ENCODE measurements at regions not wholly inside any gene's neighbourhood (a gene's known extent, or its start where the extent isn't known, plus 50 kb on each side); places are given as distances from the start of the nearest gene placed in this dataset.

DNA sequence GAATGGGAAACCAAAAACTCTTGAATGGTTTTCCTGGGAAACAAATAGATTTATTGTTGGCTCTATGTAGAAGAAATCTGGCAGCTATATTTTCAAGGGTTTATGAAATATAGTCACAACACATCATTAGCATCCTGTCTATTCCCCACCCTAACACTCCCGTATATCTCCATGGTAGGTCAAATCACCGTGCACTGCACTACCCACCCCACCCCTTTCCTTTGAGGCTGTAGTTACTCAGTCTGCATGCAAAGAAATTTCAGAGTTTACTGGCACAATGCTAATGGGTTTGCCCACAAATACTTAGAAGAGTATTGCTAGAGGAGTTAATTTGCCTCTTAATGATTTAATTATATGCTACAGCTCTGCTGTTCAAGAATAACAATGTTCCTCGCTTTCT is 329.1 kb upstream of the TSHZ2 start:
- ATAC-seq (ENCODE audit: insufficient read depth, low read depth) = no peak
- DNase-seq = no peak

DNA sequence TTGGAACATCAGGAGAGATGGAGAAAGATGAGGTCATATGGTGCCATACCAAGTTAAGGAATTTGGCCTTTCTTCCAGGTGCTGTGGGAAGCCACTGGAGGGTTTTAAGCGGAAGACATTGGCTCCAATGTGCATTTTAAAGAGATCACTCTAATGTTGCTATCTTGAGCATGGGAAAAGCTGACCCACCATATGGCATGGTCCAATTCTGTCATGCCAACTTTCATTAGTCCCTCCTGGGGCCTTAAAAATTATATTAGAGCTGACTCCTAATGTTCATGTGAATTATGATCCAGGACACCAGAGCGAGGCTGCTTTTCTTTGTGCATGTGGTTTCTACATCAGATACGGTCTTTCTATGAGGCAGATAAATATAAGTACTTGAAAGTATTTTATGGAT is 335.0 kb upstream of the TSHZ2 start:
- Histone ChIP-seq H3K27ac (ENCODE audit: low read length) (no peak overlapping the region), H3K27me3 (ENCODE audit: insufficient read depth, low read length, poor library complexity) (peaks cover 3% of the 10 kb centered on the region), H3K4me1 (ENCODE audit: insufficient read depth, low read length) (no peaks in the 10 kb centered on the region), H3K36me3 (ENCODE audit: insufficient read depth, low read length) (no peaks in the 10 kb centered on the region), H3K9me3 (ENCODE audit: insufficient read depth, low read length, severe bottlenecking) (no peaks in the 10 kb centered on the region), H3K9ac (ENCODE audit: low read depth, low read length) (no peak overlapping the region), H3K4me2 (ENCODE audit: insufficient read depth, low read length) (no peak overlapping the region), H2AFZ (ENCODE audit: low read depth, low read length) (no peak overlapping the region), H4K20me1 (ENCODE audit: insufficient read depth, low read length) (no peaks in the 10 kb centered on the region), H3K4me3 (ENCODE audit: low read depth in 1 of 2, low read length in 2 of 2) (no peak overlapping the region), H3K79me2 (ENCODE audit: insufficient read depth, low read length) (no peaks in the 10 kb centered on the region)
- ATAC-seq (ENCODE audit: insufficient read depth, low read depth) (no peak), DNase-seq (no peak)
- no peak for TF ChIP-seq EZH2 (IDR thresholded peaks at IDR 0.05; ENCODE audit: borderline replicate concordance, low read depth, low read length, severe bottlenecking)
- TF ChIP-seq, protein P1, sequence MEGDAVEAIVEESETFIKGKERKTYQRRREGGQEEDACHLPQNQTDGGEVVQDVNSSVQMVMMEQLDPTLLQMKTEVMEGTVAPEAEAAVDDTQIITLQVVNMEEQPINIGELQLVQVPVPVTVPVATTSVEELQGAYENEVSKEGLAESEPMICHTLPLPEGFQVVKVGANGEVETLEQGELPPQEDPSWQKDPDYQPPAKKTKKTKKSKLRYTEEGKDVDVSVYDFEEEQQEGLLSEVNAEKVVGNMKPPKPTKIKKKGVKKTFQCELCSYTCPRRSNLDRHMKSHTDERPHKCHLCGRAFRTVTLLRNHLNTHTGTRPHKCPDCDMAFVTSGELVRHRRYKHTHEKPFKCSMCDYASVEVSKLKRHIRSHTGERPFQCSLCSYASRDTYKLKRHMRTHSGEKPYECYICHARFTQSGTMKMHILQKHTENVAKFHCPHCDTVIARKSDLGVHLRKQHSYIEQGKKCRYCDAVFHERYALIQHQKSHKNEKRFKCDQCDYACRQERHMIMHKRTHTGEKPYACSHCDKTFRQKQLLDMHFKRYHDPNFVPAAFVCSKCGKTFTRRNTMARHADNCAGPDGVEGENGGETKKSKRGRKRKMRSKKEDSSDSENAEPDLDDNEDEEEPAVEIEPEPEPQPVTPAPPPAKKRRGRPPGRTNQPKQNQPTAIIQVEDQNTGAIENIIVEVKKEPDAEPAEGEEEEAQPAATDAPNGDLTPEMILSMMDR (IDR thresholded peaks at IDR 0.05; ENCODE audit: borderline replicate concordance, extremely low read depth, low read length, poor library complexity, severe bottlenecking) = no peak

More for the DNA sequence above, 329.1 kb upstream of the TSHZ2 start:
- Histone ChIP-seq H3K4me3 (ENCODE audit: low read depth in 1 of 2, low read length in 2 of 2) (no peak overlapping the region), H4K20me1 (ENCODE audit: insufficient read depth, low read length) (no peaks in the 10 kb centered on the region), H3K4me1 (ENCODE audit: insufficient read depth, low read length) (no peaks in the 10 kb centered on the region), H3K4me2 (ENCODE audit: insufficient read depth, low read length) (no peak overlapping the region), H3K9ac (ENCODE audit: low read depth, low read length) (no peak overlapping the region), H3K27ac (ENCODE audit: low read length) (no peak overlapping the region), H3K36me3 (ENCODE audit: insufficient read depth, low read length) (no peaks in the 10 kb centered on the region), H3K9me3 (ENCODE audit: insufficient read depth, low read length, severe bottlenecking) (no peaks in the 10 kb centered on the region), H3K27me3 (ENCODE audit: insufficient read depth, low read length, poor library complexity) (peaks cover 6% of the 10 kb centered on the region), H3K79me2 (ENCODE audit: insufficient read depth, low read length) (no peaks in the 10 kb centered on the region), H2AFZ (ENCODE audit: low read depth, low read length) (no peak overlapping the region)
- TF ChIP-seq EZH2 (IDR thresholded peaks at IDR 0.05; ENCODE audit: borderline replicate concordance, low read depth, low read length, severe bottlenecking) = no peak
- TF ChIP-seq, protein P1 (IDR thresholded peaks at IDR 0.05; ENCODE audit: borderline replicate concordance, extremely low read depth, low read length, poor library complexity, severe bottlenecking) = no peak

DNA sequence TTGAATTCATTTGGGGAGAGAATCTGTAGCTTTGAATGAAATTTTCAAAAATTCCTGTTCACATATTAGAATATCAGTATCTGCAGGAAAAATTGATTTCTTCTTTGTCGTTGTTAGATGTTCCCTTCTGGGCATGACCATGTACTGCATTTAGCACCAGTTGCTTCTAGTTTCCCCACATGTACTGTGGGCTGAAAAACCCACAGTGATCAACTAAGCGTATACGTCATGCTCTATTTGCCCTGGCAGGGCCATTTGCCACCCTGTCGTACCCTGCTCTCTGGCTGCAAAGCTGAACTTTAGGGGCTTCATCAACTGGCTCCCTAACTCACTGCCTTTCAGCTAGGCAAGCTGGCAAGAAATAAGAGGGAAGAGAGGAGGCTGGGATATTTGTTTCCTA is 340.7 kb upstream of the TSHZ2 start:
- H3K4me1 ChIP-seq (ENCODE audit: insufficient read depth, low read length) = no peaks in the 10 kb centered on the region

More for the DNA sequence above, 340.7 kb upstream of the TSHZ2 start:
- DNase-seq (no peak), ATAC-seq (ENCODE audit: insufficient read depth, low read depth) (no peak)
- Histone ChIP-seq H3K9ac (ENCODE audit: low read depth, low read length) (no peak overlapping the region), H3K4me2 (ENCODE audit: insufficient read depth, low read length) (no peak overlapping the region), H4K20me1 (ENCODE audit: insufficient read depth, low read length) (no peaks in the 10 kb centered on the region), H3K36me3 (ENCODE audit: insufficient read depth, low read length) (no peaks in the 10 kb centered on the region), H3K9me3 (ENCODE audit: insufficient read depth, low read length, severe bottlenecking) (peaks cover 3% of the 10 kb centered on the region), H3K27me3 (ENCODE audit: insufficient read depth, low read length, poor library complexity) (peaks cover 4% of the 10 kb centered on the region), H2AFZ (ENCODE audit: low read depth, low read length) (no peak overlapping the region), H3K4me3 (ENCODE audit: low read depth in 1 of 2, low read length in 2 of 2) (no peak overlapping the region), H3K27ac (ENCODE audit: low read length) (no peak overlapping the region), H3K79me2 (ENCODE audit: insufficient read depth, low read length) (no peaks in the 10 kb centered on the region)
- no peak for TF ChIP-seq EZH2 (IDR thresholded peaks at IDR 0.05; ENCODE audit: borderline replicate concordance, low read depth, low read length, severe bottlenecking)
- TF ChIP-seq, protein P1 (IDR thresholded peaks at IDR 0.05; ENCODE audit: borderline replicate concordance, extremely low read depth, low read length, poor library complexity, severe bottlenecking) = no peak
